T-cell (primary cell): ENCODE measurements at regions not wholly inside any gene's neighbourhood (a gene's known extent, or its start where the extent isn't known, plus 50 kb on each side); places are given as distances from the start of the nearest gene placed in this dataset.

ENCODE experiments used
- ATAC-seq, 4 experiments: fragments of 200-7000 bp in 3 of 4; fragments of 150-1000 bp in 1 of 4; cut with Tn5 transposase; replicated peaks in 1 of 4; 1 replicate in 3 of 4; 2 replicates in 1 of 4; pipeline ENCODE4 v1.10.0; 2021; ENCODE audit warnings: moderate library complexity in 3 of 4, mild to moderate bottlenecking in 2 of 4, moderate number of reproducible peaks in 1 of 4
- CTCF ChIA-PET, 2 donors: fragments of 300-600 bp; sonication (Branson Sonifier 250); formaldehyde crosslinking; loops; one replicate each; lab custom pipeline; 2022; ENCODE audit warnings: antibody characterized with exemption in 2 of 2; lab: Charles Lee
- POLR2A ChIA-PET, 2 donors: fragments of 300-600 bp; sonication (Branson Sonifier 250); formaldehyde crosslinking; loops; one replicate each; lab custom pipeline; 2022; ENCODE audit warnings: antibody characterized with exemption in 2 of 2; lab: Charles Lee
- DNase-seq, 35 experiments: peaks; one replicate each; pipeline versions ENCODE4 v3.0.0 to v3.0.0-alpha.2; 2013 to 2023
- H3K27ac ChIP-seq: one replicate; pipeline ENCODE4 v1.5.1; 2013; ENCODE audit warnings: low read length
- H3K27me3 ChIP-seq, 2 experiments: replicated peaks in 1 of 2; 1 replicate in 1 of 2; 2 replicates in 1 of 2; pipeline versions ENCODE4 v1.6.1 to v1.7.0; 2013; ENCODE audit warnings: low read length in 1 of 2, mixed read lengths in 1 of 2; ENCODE audit not compliant: control insufficient read depth in 2 of 2, insufficient read depth in 2 of 2; ENCODE audit errors: extremely low read depth in 1 of 2
- H3K36me3 ChIP-seq, 2 donors: 1 replicate in 1 of 2; 2 replicates in 1 of 2; pipeline versions ENCODE4 v1.6.1 to v1.7.0; 2013; ENCODE audit warnings: low read length in 1 of 2; ENCODE audit not compliant: control insufficient read depth in 2 of 2, insufficient read depth in 1 of 2; ENCODE audit errors: extremely low read depth in 1 of 2
- H3K4me1 ChIP-seq, 2 experiments: 1 replicate in 1 of 2; 2 replicates in 1 of 2; pipeline versions ENCODE4 v1.6.1 to v1.7.0; 2013; ENCODE audit warnings: low read length in 2 of 2, mixed read lengths in 1 of 2; ENCODE audit not compliant: insufficient read depth in 2 of 2, control insufficient read depth in 1 of 2; ENCODE audit errors: extremely low read depth in 1 of 2
- H3K4me3 ChIP-seq, 2 donors: 1 replicate in 1 of 2; 2 replicates in 1 of 2; pipeline versions ENCODE4 v1.5.1 to v1.7.0; 2013; ENCODE audit warnings: mild to moderate bottlenecking in 2 of 2, low read length in 1 of 2, moderate library complexity in 1 of 2; ENCODE audit not compliant: control insufficient read depth in 1 of 2; ENCODE audit errors: extremely low read depth in 1 of 2
- H3K9me3 ChIP-seq: 2 replicates; pipeline ENCODE4 v1.7.0; 2013
- H3K27ac Mint-ChIP-seq, 2 donors: one replicate each; pipeline ENCODE4 v1.8.0; 2020 to 2021; ENCODE audit warnings: mild to moderate bottlenecking in 2 of 2, mixed read lengths in 2 of 2
- H3K27me3 Mint-ChIP-seq, 2 donors: one replicate each; pipeline ENCODE4 v1.8.0; 2021 to 2022; ENCODE audit warnings: mixed read lengths in 2 of 2
- H3K36me3 Mint-ChIP-seq: one replicate; pipeline ENCODE4 v1.8.0; 2021; ENCODE audit warnings: mixed read lengths
- H3K4me1 Mint-ChIP-seq, 3 donors: one replicate each; pipeline ENCODE4 v1.8.0; 2020 to 2022; ENCODE audit warnings: mixed read lengths in 3 of 3, mild to moderate bottlenecking in 1 of 3
- H3K4me3 Mint-ChIP-seq, 3 donors: one replicate each; pipeline ENCODE4 v1.8.0; 2020 to 2022; ENCODE audit warnings: mild to moderate bottlenecking in 3 of 3, mixed read lengths in 3 of 3, moderate library complexity in 3 of 3
- H3K9me3 Mint-ChIP-seq, 3 donors: one replicate each; pipeline ENCODE4 v1.8.0; 2020 to 2022; ENCODE audit warnings: mixed read lengths in 3 of 3
- WGBS: methylation state at CpG from one replicate; pipeline ENCODE4 v1.1.5; 2013; ENCODE audit warnings: missing lambda C conversion rate; ENCODE audit not compliant: insufficient coverage; 5-methylcytosine and 5-hydroxymethylcytosine counted together

DNA sequence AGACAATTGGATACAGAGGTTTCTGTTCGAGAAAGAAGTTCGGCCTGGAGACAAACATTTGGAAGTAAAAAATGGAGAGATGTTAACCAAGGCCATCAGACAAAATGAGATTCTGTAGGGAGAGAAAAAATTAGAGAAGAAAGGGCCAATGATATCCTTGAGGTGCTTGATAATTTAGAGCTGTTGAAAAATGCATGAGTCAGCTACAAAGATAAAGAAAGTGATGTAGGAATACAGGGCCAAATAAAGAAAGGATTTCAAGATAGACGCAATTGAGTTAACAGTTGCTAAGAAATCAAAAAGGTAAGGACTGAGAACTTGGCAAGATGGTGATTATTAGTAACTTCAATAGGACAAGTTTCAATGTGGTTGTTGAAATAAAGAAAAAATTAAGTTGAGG lies 384.2 kb upstream of the SEMA3A start:
- no peak overlapping the region for H3K27ac Mint-ChIP-seq
- H3K27me3 ChIP-seq = no peaks in the 10 kb centered on the region
- H3K4me3 Mint-ChIP-seq = no peak overlapping the region
- ChIA-PET CTCF (interaction anchor here in 1 of 2 donors (0.6 kb wide), 1 partner anchor 783 kb away, joined by 3 read pairs; no protein-coding TSS in a partner anchor), POLR2A (no interaction called here)
- no peak overlapping the region for H3K27ac ChIP-seq
- no peaks in the 10 kb centered on the region for H3K4me1 ChIP-seq
- no peaks in the 10 kb centered on the region for H3K27me3 Mint-ChIP-seq
- H3K4me3 ChIP-seq = no peak overlapping the region
- H3K36me3 Mint-ChIP-seq = no peaks in the 10 kb centered on the region
- no peaks in the 10 kb centered on the region for H3K9me3 ChIP-seq
- no peaks in the 10 kb centered on the region for H3K36me3 ChIP-seq
- H3K9me3 Mint-ChIP-seq = no peaks in the 10 kb centered on the region
- ATAC-seq = no peak
- no peaks in the 10 kb centered on the region for H3K4me1 Mint-ChIP-seq
- no peak for DNase-seq
- WGBS = 76% methylated on average over 3 of the region's 3 CpGs

DNA sequence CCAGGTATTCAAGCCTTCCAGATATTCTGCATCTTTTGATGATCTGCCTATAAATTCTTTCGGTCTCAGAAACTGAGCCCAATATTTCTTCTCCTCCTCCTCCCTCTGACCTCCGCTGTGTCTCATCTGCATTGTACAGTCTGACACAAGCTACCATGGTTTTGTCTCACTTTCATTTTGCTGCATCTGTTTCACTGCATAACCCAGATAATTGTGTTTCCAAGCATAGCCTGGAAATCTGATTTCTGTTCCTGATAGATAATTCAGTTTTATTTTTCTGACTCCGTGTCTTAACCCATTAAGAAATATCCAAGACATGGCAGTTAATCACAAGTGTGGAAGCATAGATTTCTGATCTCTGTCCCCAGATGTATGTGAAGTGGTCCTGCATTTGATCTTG lies 374.2 kb upstream of the SEMA3A start:
- no peak for ATAC-seq
- no peaks in the 10 kb centered on the region for H3K9me3 Mint-ChIP-seq

DNA sequence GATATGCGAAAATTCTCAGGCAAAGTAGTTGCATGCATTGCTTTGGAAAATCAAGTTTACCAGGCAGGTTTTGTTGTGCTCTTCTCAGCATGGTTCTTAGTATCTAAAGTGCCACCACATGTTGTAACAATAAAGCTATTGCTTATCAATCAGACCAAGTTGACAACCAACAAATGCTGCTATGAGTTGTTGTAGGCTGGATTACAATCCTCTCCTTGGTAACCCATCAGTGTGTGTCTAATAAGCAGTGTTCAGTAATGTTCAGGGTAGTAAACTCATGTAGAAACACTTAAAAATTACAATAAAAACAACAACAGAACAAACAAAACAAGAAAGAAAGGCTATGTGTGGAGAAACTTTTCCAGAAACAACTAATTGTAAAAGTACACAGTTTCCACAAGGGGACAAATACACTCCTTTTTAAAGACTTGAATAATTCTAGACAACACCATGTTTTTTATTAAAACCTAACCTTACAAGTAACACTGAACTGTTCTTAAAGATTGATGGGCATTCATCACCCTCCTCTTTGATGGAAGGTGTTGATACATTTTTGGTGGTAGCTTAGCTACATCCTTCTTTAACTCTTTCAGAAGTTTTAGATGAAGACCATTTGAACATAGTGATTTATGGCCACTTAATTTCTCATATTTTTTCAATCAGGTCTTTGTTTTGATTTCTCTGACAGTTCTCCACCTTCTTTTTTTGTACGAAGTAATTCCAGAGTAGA lies 370.9 kb upstream of the SEMA3A start:
- Mint-ChIP-seq H3K27me3 (no peaks in the 10 kb centered on the region), H3K4me1 (no peaks in the 10 kb centered on the region), H3K9me3 (no peaks in the 10 kb centered on the region), H3K4me3 (no peak overlapping the region), H3K27ac (no peak overlapping the region), H3K36me3 (no peaks in the 10 kb centered on the region)
- Histone ChIP-seq H3K27me3 (no peaks in the 10 kb centered on the region), H3K27ac (no peak overlapping the region), H3K9me3 (no peaks in the 10 kb centered on the region), H3K4me3 (no peak overlapping the region), H3K4me1 (no peaks in the 10 kb centered on the region), H3K36me3 (no peaks in the 10 kb centered on the region)
- DNase-seq = no peak
- POLR2A ChIA-PET = no interaction called here
- 100% methylated on average over 1 of the region's 2 CpGs for WGBS
- ATAC-seq = no peak
- CTCF ChIA-PET = no interaction called here

More for the DNA sequence above, 374.2 kb upstream of the SEMA3A start:
- no peak overlapping the region for H3K27ac ChIP-seq
- DNase-seq = no peak
- H3K27ac Mint-ChIP-seq = no peak overlapping the region
- ChIA-PET POLR2A (interaction anchor here in 1 of 2 donors (0.5 kb wide), 1 partner anchor 149 kb away, joined by 10 read pairs; no protein-coding TSS in a partner anchor), CTCF (interaction anchor here in 1 of 2 donors (0.6 kb wide), 1 partner anchor 1142 kb away, joined by 3 read pairs; no protein-coding TSS in a partner anchor)
- no peaks in the 10 kb centered on the region for H3K4me1 ChIP-seq
- H3K4me3 Mint-ChIP-seq = no peak overlapping the region
- 67% methylated on average over 2 of the region's 3 CpGs for whole genome bisulfite sequencing
- H3K27me3 Mint-ChIP-seq = no peaks in the 10 kb centered on the region
- H3K4me1 Mint-ChIP-seq = no peaks in the 10 kb centered on the region
- no peaks in the 10 kb centered on the region for H3K9me3 ChIP-seq
- H3K27me3 ChIP-seq = no peaks in the 10 kb centered on the region
- no peaks in the 10 kb centered on the region for H3K36me3 ChIP-seq
- no peak overlapping the region for H3K4me3 ChIP-seq
- no peaks in the 10 kb centered on the region for H3K36me3 Mint-ChIP-seq

DNA sequence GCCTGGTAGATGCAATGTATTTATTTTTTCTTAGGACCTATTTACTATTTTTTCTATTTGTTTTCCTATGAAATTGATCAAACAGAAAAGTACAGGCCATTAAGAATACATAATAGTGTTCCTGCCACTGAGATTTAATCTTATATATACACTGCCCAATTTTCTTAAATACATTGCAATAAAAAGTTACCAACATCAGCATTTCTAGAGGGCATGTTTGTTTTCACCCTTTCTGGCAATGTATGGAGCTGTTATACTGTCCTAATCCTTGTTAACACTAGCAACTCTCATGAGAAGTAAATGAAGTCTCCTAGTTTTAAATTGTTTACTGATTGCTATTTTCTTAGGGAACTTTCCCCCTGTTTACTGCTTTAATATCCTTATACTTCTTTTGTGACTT lies 359.1 kb upstream of the SEMA3A start:
- Histone ChIP-seq H3K9me3 (no peaks in the 10 kb centered on the region), H3K4me3 (no peak overlapping the region), H3K4me1 (no peaks in the 10 kb centered on the region), H3K36me3 (no peaks in the 10 kb centered on the region), H3K27me3 (no peaks in the 10 kb centered on the region), H3K27ac (no peak overlapping the region)
- ATAC-seq = no peak
- Mint-ChIP-seq H3K36me3 (no peaks in the 10 kb centered on the region), H3K27me3 (no peaks in the 10 kb centered on the region), H3K4me3 (no peak overlapping the region), H3K9me3 (peaks cover 12 to 24% (median 16%) of the 10 kb centered on the region in 3 donors), H3K4me1 (no peaks in the 10 kb centered on the region), H3K27ac (no peak overlapping the region)
- DNase-seq = no peak
- ChIA-PET CTCF (no interaction called here), POLR2A (no interaction called here)

DNA sequence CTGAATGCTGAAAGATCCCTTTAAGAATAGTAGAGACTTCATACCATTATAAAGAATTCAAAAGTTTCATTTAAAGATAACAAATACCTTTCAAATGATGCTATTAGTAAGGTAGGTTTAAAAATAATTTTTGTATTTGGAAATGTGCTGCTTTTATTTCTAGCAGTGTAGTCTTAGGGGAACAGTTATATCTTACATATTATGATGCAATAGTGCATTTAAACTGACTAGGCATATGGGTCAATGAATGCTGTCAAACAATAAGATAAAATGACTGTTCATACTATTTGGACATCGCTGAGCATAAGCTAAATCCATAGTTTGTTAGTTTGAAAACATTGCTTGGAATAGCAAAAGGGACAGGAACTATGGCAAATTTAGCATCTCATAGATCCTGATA lies 354.8 kb upstream of the SEMA3A start:
- CTCF ChIA-PET = no interaction called here
- DNase-seq (no peak), ATAC-seq (no peak)
- WGBS = no CpG with 5 or more reads among the region's 1 CpG
- H3K9me3 Mint-ChIP-seq = peaks cover 0 to 3% (median 2%) of the 10 kb centered on the region in 3 donors
- Histone ChIP-seq H3K9me3 (no peaks in the 10 kb centered on the region), H3K4me1 (no peaks in the 10 kb centered on the region), H3K36me3 (no peaks in the 10 kb centered on the region), H3K4me3 (no peak overlapping the region), H3K27me3 (peaks cover 0 to 2% of the 10 kb centered on the region in 2 experiments), H3K27ac (no peak overlapping the region)
- H3K4me1 Mint-ChIP-seq = no peaks in the 10 kb centered on the region
- no peak overlapping the region for H3K27ac Mint-ChIP-seq
- POLR2A ChIA-PET = no interaction called here
- no peaks in the 10 kb centered on the region for H3K27me3 Mint-ChIP-seq
- H3K36me3 Mint-ChIP-seq = no peaks in the 10 kb centered on the region
- H3K4me3 Mint-ChIP-seq = no peak overlapping the region

DNA sequence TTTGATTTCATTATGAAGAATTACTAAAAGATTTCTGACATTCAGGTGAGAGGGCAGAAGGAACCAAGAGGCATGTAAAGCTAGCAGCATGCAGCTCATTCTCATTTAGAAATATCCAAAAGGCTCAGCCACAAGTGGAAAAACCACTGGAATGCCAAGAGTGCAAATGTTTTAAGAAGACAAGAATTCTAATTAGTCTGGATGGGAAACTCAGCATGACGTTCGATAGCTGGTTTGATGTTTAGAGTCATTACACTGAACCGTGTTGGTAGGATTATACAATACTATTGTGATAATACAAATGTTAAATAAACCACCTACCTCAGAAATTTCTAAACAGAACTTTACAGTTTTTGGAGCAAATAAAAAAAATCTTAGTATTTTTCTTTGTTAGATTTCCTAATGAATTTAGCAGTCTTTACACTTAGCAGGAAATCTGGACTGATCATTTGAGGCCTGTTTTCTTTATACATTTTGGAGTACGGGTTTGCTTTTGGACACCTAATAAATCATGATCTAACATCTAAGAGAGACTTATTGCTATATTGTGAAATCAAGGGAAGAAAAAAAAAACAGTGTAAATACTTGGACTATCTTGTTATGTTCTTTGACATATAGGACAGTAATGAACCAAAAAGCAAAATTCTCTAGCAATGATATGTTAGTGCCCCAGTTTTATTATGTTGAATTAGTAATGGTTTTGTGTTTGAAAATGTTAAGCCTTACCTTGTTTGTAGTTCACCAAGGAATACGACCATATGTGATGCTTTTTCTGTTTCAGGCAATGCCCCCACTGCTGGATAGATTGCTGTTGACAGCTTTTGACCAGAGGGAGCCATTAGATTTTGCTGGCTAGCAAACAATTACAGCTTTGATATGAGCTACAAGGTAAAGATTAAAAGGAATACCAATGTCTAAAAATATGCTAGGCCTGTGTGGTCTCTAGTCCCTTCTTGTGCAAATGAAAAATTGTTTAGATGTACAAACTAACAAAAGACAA lies 354.1 kb upstream of the SEMA3A start:
- Histone ChIP-seq H3K4me3 (no peak overlapping the region), H3K27ac (no peak overlapping the region), H3K9me3 (no peaks in the 10 kb centered on the region), H3K4me1 (no peaks in the 10 kb centered on the region), H3K36me3 (no peaks in the 10 kb centered on the region), H3K27me3 (peaks cover 0 to 2% of the 10 kb centered on the region in 2 experiments)
- H3K27ac Mint-ChIP-seq = no peak overlapping the region
- no peaks in the 10 kb centered on the region for H3K9me3 Mint-ChIP-seq
- ATAC-seq (no peak), DNase-seq (no peak)
- ChIA-PET POLR2A (no interaction called here), CTCF (no interaction called here)
- H3K4me3 Mint-ChIP-seq = no peak overlapping the region
- WGBS = 36% methylated on average over 1 of the region's 5 CpGs
- no peaks in the 10 kb centered on the region for H3K36me3 Mint-ChIP-seq
- no peaks in the 10 kb centered on the region for H3K4me1 Mint-ChIP-seq
- H3K27me3 Mint-ChIP-seq = no peaks in the 10 kb centered on the region
